Ovary (tissue), 7 donors: ENCODE measurements at regions not wholly inside any gene's neighbourhood (a gene's known extent, or its start where the extent isn't known, plus 50 kb on each side); places are given as distances from the start of the nearest gene placed in this dataset.

Experiments
- DNase-seq, 5 donors: peaks; one replicate each; pipeline ENCODE4 v3.0.0-alpha.2; 2019 to 2020
- H3K27ac ChIP-seq, 2 donors: fragments of 200-600 bp; one replicate each; pipeline versions ENCODE4 v1.5.1 to v1.8.0; 2019 to 2022
- H3K27me3 ChIP-seq: fragments of 200-600 bp; one replicate; pipeline ENCODE4 v1.8.0; 2022
- H3K36me3 ChIP-seq: fragments of 200-600 bp; sonication (generic); one replicate; pipeline ENCODE4 v1.5.1; 2019
- H3K4me1 ChIP-seq: one replicate; pipeline ENCODE4 v1.8.1; 2013; ENCODE audit warnings: mild to moderate bottlenecking, moderate library complexity; ENCODE audit not compliant: insufficient read depth
- H3K4me3 ChIP-seq: fragments of 200-600 bp; sonication (generic); one replicate; pipeline ENCODE4 v1.5.1; 2017
- H3K9me3 ChIP-seq, 2 donors: fragments of 200-600 bp in 1 of 2; sonication (generic) in 1 of 2; one replicate each; pipeline versions ENCODE4 v1.5.1 to v1.8.1; 2013 to 2019; ENCODE audit warnings: mild to moderate bottlenecking in 1 of 2, moderate library complexity in 1 of 2
- EP300 ChIP-seq: sonication (generic); formaldehyde crosslinking; IDR thresholded peaks from one replicate; pipeline ENCODE4 v1.6.1; 2017; ENCODE audit warnings: antibody characterized with exemption
- POLR2A ChIP-seq: fragments of 450-650 bp; IDR thresholded peaks from one replicate; pipeline ENCODE4 v1.6.1; 2017; ENCODE audit warnings: antibody characterized with exemption, mild to moderate bottlenecking, moderate library complexity
- WGBS, 3 donors: extraction: QIAGEN DNeasy Blood & Tissue Kit in 1 of 3; methylation state at CpG; one replicate each; pipeline versions ENCODE4 v1.1.5 to v1.1.7; 2013 to 2017; 5-methylcytosine and 5-hydroxymethylcytosine counted together
- intact Hi-C, 4 donors: fragments of 100-400 bp; cut with DNase I; formaldehyde crosslinking; loops; one replicate each; pipeline versions ENCODE4 v1.11.0 to v1.15.1; 2022 to 2023
- TF ChIP-seq, protein P1 (sequence below), 3 donors: fragments of 450-650 bp in 2 of 3; fragments of 200-600 bp in 1 of 3; IDR thresholded peaks; one replicate each; pipeline versions ENCODE4 v1.5.1 to v1.8.0; 2016 to 2022; ENCODE audit warnings: antibody characterized with exemption in 3 of 3, mild to moderate bottlenecking in 1 of 3
- donor health status: DM: no; HTN: no; CAD: no; lungs with moderate emphysema.
- donor health status: DM: no; HTN: no; CAD: no.
- donor health status: Bipolar disorder and iron deficiency.
- donor health status: DM: no; HTN: no; CAD: no.
- donor health status: DM: yes; HTN: yes; CAD: no.

DNA sequence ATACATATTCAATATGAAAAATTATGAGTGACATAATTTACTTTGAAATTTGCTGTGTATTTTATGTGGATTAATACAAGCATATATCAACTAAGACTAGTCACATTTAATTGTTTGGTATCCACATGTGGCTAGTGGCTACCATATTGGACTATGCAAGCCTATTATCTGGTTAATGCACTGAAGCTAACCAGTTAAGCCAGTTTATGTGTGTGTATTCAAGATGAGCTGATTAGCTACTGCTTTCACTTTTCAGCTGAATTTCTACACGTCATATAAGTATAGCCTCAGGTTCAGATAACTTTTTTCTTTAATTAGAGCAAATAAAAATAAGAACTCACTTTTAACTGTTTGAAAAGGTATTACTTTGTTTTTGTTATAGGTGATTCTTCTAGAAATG, 903.7 kb downstream of the TFAP2A start:
- no peaks in the 10 kb centered on the region for H3K36me3 ChIP-seq
- intact Hi-C loops = no loop called here
- H3K27ac ChIP-seq = no peak overlapping the region
- 51 to 57% (median 53%) methylated on average over 1 of the region's 1 CpG for WGBS, 3 donors
- H3K4me3 ChIP-seq = no peak overlapping the region
- TF ChIP-seq EP300 (no peak), POLR2A (no peak)
- TF ChIP-seq, protein P1, sequence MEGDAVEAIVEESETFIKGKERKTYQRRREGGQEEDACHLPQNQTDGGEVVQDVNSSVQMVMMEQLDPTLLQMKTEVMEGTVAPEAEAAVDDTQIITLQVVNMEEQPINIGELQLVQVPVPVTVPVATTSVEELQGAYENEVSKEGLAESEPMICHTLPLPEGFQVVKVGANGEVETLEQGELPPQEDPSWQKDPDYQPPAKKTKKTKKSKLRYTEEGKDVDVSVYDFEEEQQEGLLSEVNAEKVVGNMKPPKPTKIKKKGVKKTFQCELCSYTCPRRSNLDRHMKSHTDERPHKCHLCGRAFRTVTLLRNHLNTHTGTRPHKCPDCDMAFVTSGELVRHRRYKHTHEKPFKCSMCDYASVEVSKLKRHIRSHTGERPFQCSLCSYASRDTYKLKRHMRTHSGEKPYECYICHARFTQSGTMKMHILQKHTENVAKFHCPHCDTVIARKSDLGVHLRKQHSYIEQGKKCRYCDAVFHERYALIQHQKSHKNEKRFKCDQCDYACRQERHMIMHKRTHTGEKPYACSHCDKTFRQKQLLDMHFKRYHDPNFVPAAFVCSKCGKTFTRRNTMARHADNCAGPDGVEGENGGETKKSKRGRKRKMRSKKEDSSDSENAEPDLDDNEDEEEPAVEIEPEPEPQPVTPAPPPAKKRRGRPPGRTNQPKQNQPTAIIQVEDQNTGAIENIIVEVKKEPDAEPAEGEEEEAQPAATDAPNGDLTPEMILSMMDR (IDR thresholded peaks at IDR 0.05) = no peak
- DNase-seq = no peak
- no peaks in the 10 kb centered on the region for H3K4me1 ChIP-seq
- H3K27me3 ChIP-seq = no peaks in the 10 kb centered on the region
- no peaks in the 10 kb centered on the region for H3K9me3 ChIP-seq

DNA sequence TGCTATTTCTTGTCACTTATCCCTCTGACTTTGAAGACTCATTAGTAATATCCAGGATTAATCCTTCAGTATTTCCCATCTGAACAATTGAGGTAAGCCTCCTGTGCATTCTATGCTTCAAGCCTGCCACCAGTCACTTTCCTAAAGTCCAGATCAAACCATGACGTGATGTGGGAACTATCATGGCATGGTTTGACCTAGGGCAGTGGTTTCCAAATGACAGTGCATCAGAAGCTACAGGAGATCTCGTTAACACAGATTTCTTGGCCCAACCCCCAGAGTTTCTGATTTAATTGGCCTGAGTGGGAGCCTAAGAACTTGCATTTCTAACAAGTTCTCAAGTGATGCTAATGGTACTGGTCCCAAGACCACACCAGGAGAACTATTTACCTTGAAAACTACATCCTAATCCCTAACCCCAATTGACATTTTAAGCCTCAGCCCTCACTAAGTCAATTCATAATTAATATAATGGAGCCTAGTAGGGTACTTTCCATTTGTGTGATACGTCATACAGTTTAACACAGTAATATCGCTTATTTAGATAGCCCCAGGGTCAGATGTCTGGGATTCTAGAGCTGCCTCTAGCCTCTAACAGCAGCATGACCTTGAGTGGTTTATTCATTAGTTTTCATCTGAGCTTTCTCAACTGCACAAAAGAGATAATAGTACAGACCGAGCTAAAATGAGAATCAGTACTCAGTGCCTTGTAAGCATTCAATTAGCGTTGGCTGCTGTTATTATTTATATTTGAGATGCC, 907.6 kb downstream of the TFAP2A start:
- no peak for DNase-seq
- no peaks in the 10 kb centered on the region for H3K36me3 ChIP-seq
- no peaks in the 10 kb centered on the region for H3K4me1 ChIP-seq
- no peaks in the 10 kb centered on the region for H3K9me3 ChIP-seq
- 27 to 49% (median 27%) methylated on average over 6 of the region's 6 CpGs for WGBS, 3 donors
- intact Hi-C loops = no loop called here
- no peak overlapping the region for H3K27ac ChIP-seq
- TF ChIP-seq POLR2A (no peak), EP300 (no peak)
- TF ChIP-seq, protein P1 (IDR thresholded peaks at IDR 0.05) = no peak
- no peak overlapping the region for H3K4me3 ChIP-seq
- no peaks in the 10 kb centered on the region for H3K27me3 ChIP-seq

DNA sequence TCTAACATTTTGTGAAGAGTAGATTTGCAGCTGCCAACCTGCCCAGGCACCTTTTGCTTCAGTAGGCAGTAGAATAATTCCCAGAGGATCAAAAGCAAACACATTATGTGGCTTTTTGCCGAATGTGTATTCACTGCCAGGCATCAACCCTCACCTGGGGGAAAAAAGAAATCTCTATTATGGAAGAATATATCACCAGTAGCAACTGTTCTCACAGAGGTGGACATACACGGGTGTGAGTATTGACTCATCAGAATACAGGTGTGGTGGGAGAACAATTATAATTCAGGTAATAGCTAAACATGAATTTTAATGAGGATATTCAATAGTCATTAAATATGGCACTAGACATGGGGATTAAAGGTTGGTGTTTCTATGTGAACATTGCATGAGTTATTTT, 910.7 kb downstream of the TFAP2A start:
- intact Hi-C loops = no loop called here
- Histone ChIP-seq H3K27me3 (no peaks in the 10 kb centered on the region), H3K9me3 (no peaks in the 10 kb centered on the region), H3K27ac (no peak overlapping the region), H3K36me3 (no peaks in the 10 kb centered on the region), H3K4me1 (no peaks in the 10 kb centered on the region), H3K4me3 (no peak overlapping the region)
- DNase-seq = no peak
- WGBS, 3 donors = 76 to 80% (median 77%) methylated on average over 2 of the region's 2 CpGs
- TF ChIP-seq EP300 = no peak
- no peak for TF ChIP-seq POLR2A
- TF ChIP-seq, protein P1 (IDR thresholded peaks at IDR 0.05) = no peak

DNA sequence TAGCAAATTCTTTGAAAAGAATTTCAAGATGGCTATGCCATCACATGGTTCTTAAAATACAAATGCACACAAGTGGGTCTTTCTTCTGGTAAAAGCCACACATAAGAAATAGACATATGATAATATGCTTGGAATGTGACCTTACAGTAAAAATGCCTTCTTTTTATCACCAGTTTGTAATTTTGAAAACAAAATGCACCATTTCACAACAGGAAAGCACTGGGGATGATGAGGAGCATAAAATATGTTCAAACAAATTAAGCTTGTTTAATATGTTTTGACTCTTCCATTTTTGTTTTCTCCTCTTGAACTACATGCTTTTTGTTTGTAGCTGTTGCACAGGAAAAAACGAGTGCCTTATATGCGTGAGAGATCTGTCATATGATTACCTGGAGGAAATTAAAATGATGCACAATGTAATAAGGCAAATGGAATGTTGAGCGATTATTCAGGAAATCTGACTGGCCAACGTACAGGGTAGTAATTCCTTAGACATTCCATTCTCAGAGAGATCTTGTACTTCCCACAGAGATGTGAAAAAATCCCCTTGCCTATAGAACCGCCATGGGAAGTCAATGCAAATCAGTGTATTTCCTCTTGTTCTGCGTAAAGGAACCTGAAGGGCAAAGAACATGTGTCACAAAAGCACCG, 911.6 kb downstream of the TFAP2A start:
- no peaks in the 10 kb centered on the region for H3K4me1 ChIP-seq
- DNase-seq = no peak
- H3K27me3 ChIP-seq = no peaks in the 10 kb centered on the region
- intact Hi-C loops = no loop called here
- H3K4me3 ChIP-seq = no peak overlapping the region
- no peak overlapping the region for H3K27ac ChIP-seq
- no peaks in the 10 kb centered on the region for H3K36me3 ChIP-seq
- H3K9me3 ChIP-seq = no peaks in the 10 kb centered on the region
- WGBS, 3 donors = 37 to 52% (median 50%) methylated on average over 7 of the region's 7 CpGs
- TF ChIP-seq POLR2A = no peak
- TF ChIP-seq, protein P1 (IDR thresholded peaks at IDR 0.05) = no peak
- TF ChIP-seq EP300 = no peak
